Activated gamma-delta T cell treated with anti-CD3 and anti-CD28 coated beads, Interleukin-2, amount 50 U/mL, for 16 hours (primary cell): ENCODE measurements at regions not wholly inside any gene's neighbourhood (a gene's known extent, or its start where the extent isn't known, plus 50 kb on each side); places are given as distances from the start of the nearest gene placed in this dataset.

Source experiments
- DNase-seq: peaks from one replicate; pipeline ENCODE4 v3.0.0-alpha.2; 2020; ENCODE audit warnings: low read depth

DNA sequence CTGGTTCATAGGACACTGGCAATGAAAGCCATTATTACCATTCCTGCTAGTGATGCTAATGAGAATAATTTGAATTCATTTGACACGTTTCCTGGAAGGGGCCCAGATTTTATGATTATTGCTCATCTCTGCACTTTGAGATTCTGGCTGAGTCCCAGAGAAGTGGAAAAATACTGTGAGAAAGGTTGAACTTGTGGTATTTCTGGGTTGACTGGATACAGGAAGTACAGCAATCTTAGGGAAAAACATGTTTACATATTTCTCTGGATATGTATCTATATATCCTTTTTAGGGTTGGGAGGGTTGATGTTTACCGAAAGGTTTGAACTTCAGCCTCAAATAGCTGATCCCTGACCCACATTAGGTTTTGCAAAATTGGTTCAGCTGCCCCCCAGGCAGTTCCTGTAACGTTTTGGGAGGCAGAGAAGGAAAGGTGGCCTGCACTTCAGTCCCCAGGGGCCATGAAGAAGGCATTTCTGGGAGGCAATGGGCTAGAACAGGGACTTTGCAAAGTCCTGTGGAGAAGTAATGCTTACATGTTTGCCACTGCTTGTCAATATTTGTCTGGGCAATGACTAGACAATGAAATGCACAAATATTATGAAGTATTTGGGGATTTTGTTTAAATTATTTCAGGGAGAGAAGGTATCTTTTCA lies 253.7 kb upstream of the PITRM1 start:
- no peak for DNase-seq

DNA sequence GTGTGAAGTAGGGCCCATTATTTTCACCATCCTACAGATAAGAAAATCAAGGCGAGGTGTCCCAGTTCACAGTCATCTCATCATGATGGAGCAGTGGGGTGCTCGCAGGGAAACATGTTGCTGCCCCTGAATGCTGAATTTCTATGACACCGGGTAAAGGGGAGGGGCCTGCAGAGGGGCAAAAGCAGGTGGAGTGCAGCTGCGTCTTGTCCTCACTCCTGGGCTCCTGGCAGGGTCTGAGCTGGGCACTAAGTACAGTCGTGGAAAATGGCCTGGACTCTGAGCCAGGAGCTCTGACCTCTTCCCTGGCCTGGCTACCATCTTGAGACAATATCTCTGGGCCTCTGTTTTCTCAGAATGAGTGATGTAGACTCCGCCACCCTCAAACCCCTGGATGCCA lies 253.1 kb upstream of the PITRM1 start:
- DNase-seq, result no peak

DNA sequence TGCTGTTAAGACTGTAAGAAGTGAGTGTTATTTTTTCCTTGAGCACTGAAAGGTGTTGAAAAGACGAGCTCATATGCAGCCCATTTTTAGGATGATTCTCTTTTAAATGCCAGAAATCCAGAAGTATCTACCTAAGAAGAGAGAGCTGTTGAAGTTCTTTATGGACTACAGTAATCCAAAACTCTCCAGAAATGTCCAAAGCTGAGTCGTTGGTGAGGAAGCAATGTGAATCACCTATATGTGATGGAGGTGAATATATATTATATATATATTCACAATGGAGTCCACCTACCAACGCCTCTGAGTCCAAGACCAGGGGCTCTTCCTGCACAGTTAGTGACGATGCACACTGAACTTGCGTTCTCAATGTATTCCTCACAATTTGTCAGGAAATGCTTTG lies 252.7 kb upstream of the PITRM1 start:
- no peak for DNase-seq

DNA sequence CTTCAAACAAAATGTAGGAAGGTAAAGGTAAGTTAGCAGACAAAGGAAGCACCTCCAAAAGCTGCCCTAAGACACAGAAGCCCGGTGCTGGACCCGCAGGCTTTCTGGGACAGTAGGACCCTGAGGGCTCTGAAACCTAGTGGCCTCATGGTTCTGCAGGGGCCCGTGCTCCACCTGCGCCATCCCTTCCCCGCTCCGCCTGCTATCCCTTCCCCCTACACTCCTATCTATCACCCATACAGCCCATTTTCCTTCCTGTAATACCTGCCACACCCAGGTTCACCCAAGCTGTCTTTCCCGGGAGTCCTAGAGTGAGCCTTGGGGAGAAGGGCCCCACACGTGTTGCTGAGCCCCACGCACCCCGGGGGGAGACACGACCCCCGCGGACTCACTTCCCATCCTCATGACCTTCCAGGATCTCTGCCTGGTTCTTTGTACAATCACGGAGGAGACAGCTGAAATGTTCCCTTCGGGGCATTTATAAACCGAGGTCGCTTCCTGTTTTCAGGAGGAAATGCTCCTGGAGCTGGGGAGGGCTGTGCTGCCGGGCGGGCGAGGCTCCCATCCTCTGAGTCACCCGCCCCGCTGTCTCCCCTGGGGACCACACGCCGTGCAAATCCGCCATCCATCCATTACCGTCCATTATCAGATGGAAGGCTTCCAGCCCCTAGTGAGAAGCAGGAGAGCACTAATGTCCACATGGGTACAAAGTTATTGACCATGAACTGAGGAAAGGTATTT lies 251.7 kb upstream of the PITRM1 start:
- DNase-seq, result no peak

DNA sequence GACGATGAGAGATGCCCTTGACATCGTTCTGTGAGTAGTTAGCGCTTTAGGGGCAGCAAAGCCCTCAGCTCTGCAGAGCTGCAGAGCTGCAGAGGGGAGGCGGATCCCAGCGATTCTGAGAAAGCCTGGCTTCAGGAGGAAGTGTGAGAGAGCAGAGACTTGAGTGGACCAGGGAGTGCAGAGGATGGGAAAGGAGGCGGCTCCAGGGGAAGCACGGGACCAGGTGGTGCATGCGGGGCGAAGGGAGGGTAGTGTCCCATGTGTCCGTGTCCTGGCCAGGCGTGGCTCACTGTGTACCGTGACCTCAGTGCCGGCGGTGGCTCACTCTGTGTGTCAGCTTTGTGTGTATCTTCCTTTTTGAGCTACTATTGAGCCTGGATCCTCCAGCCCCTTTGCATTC lies 250.8 kb upstream of the PITRM1 start:
- DNase-seq, result no peak

DNA sequence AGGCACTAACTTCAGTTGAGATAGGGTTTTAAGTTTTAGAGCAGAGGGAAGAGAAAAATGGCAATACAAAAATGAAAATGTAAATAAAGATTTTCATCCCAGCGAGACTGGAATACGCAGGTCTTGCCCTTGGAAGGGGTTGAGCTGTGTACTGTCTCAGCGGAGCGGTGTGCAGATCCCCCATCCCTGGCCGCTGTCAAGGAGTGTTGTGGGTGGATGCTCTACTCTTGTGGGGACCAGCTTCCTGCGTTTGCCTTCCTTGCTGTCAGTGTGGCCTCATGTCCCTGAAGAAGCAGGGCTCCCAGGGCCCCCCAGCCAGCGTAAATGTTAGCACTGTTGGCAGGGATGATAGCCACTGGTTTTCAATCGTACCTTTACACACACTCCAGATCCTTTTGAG lies 249.7 kb upstream of the PITRM1 start:
- DNase-seq, result no peak

DNA sequence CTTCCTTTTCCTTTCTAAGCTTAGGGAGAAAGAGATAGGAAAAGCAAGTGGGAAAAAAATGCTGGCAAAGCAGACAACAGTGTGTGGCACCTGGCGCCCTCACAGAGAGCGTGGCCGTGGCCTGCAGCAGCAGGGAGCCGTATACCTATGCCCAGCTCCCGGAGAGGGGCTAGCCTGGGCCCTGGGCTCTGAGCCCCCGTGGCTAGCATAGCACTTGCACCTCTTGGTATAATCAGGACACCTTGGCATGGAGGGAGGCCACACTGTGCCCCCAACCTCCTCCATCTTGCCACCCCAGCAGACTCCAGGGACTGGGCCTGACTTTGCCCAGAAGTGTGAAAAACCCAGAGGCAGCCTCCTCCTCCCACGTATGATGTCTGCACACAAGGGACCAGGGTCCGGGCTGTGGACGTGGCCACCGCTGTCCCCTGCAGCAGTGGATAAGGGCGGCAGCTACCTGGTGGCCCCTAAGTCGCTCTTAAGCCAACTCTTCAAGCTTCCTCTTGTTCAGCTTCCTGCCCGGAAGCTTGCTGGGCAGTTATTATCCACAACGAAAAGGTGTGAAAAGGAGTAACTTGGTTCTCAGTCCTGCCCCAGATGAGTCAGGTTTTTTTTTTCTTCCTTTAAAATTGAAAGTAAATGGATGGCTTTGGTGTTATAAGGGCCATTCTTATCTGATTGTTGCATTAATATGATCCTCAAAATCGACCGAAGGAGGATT lies 249.1 kb upstream of the PITRM1 start:
- DNase-seq, result no peak

DNA sequence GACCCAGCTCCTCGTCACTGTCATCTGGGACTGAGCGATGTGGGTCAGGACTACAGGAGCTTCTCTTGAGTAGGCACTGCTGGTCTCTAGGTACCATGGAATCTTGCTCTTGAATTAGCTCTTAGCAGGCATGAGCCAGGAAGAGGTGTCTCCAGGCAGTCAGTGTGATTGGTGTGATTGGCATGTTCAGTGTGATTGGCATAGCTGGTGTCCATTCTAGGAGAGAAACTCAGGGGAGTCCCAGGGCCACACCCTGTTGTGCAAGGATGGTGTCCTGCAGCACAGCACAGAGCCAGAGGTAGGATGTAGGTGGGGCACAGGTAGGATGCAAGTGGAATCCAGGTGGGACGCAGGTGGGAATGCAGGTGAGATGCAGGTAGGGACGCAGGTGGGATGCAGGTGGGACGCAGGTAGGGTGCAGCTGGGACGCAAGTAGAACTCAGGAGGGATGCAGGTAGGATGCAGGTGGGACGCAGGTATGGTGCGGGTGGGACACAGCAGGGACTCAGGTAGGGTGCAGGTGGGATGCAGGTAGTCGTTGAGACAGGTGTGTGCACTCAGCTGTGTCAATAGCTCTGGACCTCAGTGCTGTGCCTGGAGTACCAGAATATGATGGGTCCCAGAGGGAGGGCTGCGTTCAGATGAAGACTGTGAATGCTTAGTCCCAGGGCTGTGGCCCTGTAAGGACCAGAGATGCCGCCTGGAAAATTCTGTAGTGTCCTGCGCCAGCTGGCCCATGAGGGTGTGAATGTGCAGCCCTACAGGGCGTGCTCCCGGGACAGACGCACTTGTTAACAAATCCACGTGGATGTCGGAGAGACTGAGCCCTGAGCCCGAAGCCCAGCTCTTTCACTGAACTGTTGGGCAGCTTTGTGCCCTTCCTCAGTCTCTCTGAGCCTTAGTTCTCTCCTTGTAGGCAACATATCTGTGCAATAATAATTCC lies 248.2 kb upstream of the PITRM1 start:
- no peak for DNase-seq

DNA sequence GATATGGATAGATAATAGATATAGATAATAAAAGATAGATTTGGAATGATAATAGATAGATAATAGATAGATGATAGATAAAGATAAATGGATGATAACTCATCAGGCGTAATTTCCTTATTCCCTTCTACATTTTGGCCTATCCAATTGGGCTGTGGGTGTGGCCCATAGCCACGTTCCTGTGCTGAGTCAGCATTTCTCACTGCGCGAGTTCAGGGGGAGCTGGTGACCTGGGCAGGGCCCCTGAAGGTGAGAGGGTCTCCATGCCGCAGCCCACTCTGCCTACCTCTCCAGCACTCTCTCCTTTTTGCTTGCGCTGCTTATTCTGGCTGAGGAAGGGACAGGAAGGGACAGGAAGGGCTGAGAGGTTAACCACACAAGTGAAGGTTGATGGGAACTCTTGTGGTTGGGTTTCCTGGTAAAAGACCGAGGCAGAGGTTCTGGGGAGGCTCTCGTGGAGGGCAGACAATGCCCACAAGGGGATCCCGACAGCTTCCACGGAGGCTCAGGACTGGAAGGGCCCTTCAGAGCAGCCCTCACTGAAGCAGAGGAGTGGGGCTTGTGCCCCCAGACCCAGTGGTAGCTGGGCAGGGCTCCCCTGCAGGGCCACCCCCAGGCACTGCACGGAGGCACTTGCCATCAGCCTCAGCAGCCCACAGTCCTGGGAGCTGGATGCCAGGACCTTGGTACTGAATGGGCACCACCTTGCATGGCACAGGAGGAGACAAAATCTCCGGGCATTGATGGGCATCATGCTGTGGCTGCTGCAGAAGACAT lies 247.3 kb upstream of the PITRM1 start:
- DNase-seq, result no peak

DNA sequence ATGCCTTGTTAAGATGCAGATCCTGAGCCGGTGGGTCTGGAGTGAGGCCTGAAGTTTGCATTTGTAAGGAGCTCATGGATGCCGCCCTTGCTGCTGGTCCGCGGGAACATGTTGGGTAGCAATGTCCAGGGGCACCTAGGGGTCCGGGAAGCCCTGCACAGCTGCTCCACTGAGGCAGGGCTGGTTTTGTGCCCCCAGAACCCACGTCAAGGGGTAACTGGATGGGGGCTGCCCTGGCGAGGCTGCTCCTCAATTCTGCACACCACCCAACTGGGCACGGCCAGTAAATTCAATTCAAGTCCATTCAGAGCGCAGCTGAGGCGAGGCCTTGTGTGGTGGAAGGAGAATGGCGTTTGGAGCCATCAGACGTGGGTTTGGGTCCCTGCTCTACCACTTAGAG lies 246.3 kb upstream of the PITRM1 start:
- no peak for DNase-seq

DNA sequence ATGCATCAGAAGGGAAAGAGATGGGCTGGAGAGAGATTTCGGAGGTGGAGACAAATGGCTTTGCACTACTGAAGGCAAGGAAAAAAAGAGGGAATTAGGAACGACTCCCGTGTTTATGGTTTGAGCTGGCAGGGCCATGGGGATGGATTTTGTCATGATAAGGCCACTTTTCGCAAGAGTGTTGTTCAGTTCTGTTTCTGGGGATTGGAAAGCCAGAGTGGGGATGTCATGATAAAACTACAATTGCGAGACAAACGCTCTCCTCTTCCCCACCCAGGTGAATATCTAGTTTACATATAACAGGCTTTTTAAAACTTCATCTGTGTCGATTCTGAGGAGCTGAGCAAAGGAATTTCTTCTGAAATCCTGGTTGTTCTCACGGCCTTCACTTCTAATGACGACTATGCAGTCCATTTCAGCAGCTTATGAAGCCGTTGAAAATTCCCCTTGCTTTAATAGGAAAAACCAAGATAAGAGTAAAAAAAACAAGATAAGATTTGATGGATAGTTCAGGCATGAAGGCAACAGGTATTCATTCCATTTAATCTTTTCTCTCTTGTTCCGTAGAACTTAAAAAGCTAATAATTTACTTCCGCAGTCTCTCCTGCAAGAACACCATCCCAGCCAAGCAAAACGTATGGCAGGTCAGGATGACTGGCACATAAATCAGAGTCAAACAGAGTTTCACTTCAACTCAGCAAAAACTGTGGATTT lies 245.6 kb upstream of the PITRM1 start:
- no peak for DNase-seq

DNA sequence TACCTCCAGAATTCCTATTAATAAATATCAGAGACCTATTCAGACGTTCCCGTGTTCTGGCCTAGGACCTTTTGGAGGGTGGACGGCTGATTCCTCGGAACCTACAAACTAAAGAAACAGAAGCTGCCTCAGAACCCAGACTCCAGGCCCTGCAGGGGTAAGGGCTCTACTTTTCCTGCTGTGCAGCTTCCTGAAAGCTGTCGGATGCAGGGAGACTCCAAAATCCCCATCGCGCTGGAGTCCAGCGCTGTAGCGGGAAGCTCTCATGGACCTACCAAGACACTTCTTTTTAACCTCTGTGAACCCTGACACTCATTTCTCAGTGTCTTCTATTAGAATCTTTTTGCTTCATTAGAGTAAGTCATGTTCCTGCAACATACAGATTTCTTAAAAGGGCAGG lies 244.5 kb upstream of the PITRM1 start:
- no peak for DNase-seq

DNA sequence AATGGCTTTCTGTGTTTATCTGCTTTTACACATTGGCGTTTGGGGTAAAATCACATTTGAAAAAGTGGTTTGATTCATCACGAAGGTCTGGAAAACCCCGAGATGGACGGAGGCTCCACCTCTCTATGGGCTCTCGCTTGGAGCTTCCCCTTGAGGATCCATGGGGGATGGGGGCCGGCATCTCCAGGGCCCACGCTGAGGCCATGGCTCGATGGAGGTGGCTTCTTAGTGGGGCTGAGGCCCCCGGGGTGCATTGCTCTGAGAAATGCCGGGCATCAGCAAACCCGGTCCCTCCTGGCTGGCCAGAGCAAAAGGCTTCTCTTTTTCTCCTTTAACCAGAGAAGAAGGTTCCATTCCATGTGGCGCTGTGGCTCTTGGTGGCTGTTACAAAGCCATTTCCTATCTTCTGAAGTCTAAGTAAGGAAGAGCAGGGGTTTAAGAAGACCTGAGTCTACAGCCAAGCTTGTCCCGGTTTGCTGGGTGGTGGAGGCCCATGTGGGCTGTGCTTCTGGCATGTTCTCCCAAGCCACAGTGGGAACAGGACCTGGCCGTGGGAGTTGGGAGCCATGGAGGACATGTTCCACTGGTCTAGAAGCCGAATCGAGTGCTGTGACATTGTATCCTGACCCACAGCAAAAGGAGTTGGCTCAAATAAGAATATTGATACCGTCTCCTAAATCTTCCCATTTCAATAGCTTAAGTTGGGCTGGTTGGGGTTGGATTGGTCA lies 243.5 kb upstream of the PITRM1 start:
- no peak for DNase-seq

DNA sequence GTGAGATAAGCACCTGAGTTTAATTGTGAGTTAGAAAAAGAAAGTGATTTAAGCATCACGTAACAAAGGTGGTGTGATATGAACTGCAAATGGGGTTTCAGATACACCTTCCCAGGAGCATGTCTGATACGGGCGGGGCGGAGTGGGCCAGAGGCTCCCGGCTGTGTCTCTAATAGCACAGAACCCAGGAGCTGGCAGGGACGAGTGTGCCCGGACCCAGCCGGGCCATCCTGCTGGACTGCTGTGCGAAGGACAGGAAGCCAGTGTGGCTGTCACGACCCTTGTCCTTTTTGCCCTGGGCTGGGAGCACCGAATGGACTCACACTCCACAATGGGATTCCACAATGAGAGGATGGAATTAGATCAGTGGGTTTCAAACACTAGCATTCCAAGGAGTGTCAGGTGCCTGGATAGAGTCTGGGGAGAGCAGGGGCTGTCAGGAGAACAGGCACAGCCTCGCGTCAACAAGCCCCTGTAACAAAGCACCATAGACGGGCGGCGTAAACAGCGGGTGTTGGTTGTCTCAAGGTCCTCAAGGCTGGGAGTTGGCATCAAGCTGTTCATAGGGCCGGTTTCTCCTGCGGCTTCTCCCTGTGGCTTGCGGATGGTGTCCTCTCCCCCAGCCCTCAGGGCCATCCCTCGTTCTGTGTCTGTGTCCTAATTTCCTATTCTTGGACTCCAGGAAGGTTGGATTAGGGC lies 242.6 kb upstream of the PITRM1 start:
- no peak for DNase-seq

DNA sequence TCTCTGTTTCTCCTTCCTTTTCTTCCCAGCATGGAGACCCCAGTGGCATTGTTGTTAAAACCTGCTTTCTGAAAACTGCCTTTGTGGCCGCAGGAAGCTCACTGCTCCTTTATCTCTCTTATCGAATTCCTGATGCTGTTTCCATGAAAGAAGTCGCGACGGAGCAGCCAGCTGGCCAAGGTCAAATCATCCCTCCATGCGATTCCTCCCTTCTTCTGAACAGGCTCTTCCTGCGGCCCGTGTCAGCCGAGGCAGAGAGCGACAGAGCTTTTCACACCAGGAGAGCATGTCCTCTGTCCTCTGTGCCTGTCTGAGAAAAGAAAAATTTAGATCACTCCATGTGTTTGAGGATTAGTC lies 242.1 kb upstream of the PITRM1 start:
- DNase-seq, result no peak

DNA sequence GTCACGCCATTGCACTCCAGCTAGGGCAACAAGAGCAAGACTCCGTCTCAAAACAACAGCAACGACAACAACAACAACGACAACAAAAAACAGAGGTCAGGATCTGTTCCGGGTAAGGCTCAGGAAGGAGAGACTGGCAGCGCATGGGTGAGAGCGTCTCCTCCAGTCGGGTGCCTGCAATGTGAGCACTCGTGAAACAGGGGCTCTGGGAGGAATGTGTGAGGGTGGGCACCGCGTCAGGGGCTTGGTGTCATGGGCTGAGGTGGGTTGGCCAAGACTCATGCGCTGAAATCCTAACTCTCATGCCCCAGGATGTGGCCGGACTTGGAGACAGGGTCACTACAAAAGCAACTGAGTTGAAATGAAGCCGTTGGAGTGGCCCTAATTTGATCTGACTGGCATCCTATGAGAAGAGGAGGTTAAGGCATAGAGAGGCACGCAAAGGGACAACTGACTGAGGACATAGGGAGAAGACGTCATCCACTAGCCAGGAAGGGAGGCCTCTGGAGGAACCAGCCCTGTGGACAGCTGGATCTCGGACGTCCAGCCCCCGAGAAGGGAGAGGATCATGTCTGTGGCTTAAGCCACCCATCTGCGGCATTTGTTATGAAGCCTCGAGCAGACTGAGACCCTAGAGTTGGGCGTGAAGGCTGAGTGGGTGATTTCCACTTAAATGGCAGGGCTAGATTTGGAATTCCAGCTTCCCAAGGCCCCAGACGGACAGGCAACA lies 241.5 kb upstream of the PITRM1 start:
- DNase-seq, result no peak

DNA sequence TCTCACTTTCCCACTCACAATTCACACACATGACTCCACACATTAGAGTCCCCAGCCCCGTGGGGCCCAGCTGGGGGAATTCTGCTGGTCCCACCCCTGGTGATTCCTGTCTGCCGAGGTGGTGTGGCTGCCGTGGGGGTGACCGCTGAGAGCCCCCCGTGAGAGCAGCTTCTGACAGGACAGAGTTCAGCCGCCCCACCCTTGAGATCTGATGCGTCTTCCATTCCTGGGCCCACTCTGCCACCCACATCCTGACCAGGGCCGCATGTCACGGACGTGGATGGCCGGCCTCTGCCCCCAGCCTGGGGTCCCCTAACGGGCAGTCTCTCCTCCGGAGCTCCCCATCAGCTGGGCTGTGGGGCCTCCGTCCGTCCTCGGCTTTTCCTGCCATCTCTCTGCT lies 240.1 kb upstream of the PITRM1 start:
- no peak for DNase-seq

DNA sequence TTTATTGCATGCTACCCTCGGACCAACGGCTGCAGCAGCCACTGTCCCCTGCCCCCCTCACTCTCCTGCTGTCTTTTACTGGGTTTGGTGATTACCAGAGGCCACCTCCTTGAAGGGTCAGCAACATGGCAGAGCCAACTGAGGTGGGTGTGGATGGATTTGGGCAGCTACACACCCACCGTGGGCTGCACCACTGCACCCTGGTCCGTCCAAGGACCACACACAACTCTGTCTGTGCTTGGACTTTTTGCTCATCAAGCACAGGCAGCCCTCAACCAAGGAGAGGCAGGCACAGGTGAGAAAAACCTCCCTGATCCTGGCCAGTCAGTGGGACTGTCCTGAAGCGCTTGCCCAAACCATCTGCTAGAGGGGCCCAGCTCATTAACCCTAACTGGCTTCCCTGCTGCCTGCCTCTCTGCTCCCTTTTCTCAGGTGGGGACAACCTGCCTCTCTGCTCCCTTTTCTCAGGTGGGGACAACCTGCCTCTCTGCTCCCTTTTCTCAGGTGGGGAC lies 239.5 kb upstream of the PITRM1 start:
- no peak for DNase-seq

DNA sequence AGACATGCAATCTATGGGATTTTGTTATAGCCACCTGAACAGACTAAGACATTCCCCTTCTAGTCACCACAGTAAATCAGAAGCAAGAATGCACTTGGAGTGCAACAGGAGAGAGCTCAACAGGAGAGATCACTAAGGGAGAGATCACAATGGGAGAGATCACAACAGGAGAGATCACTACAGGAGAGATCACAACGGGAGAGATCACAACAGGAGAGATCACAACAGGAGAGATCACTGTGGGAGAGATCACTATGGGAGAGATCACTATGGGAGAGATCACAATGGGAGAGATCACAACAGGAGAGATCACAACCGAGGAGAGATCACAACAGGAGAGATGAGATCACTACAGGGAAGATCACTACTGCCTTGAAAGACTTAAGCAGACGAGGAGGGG lies 238.5 kb upstream of the PITRM1 start:
- DNase-seq, result no peak
